MM.1S (cell line): ENCODE measurements at regions not wholly inside any gene's neighbourhood (a gene's known extent, or its start where the extent isn't known, plus 50 kb on each side); places are given as distances from the start of the nearest gene placed in this dataset.

Experiments used
- CTCF ChIP-seq: fragments of 300-600 bp; sonication (generic); IDR thresholded peaks from 2 replicates; pipeline ENCODE4 v1.5.1; 2016; ENCODE audit warnings: antibody characterized with exemption, low read length, mixed read lengths
- EZH2 ChIP-seq: fragments of 300-600 bp; sonication (generic); optimal IDR thresholded peaks from 2 replicates; pipeline ENCODE3; 2017; ENCODE audit warnings: low read depth, mild to moderate bottlenecking, antibody characterized with exemption, low read length, mixed read lengths
- EZH2phosphoT487 ChIP-seq: fragments of 300-600 bp; sonication (generic); IDR thresholded peaks from 2 replicates; pipeline ENCODE4 v1.6.1; 2018; ENCODE audit warnings: antibody characterized with exemption, low read length

- TF ChIP-seq CTCF (no peak), EZH2 (no peak), EZH2phosphoT487 (no peak)
Measured at GRCh38 chr6:50257322-50257721, 207.6 kb upstream of the DEFB112 start.
